Breast epithelium (tissue), 4 donors: ENCODE measurements at regions not wholly inside any gene's neighbourhood (a gene's known extent, or its start where the extent isn't known, plus 50 kb on each side); places are given as distances from the start of the nearest gene placed in this dataset.

Experiments
- DNase-seq, 2 donors: peaks; one replicate each; pipeline ENCODE4 v3.0.0-alpha.2; 2019; ENCODE audit warnings: low spot score in 2 of 2
- H3K27ac ChIP-seq, 2 donors: fragments of 200-600 bp; sonication (generic) in 1 of 2; one replicate each; pipeline ENCODE4 v1.5.1; 2016 to 2019; ENCODE audit warnings: mild to moderate bottlenecking in 1 of 2
- H3K27me3 ChIP-seq, 2 donors: fragments of 200-600 bp; sonication (generic) in 1 of 2; one replicate each; pipeline versions ENCODE4 v1.5.1 to v1.6.0; 2017 to 2019; ENCODE audit warnings: control low read depth in 1 of 2, mild to moderate bottlenecking in 1 of 2
- H3K36me3 ChIP-seq: fragments of 200-600 bp; one replicate; pipeline ENCODE4 v1.5.1; 2019
- H3K4me1 ChIP-seq, 2 donors: fragments of 200-600 bp; sonication (generic); one replicate each; pipeline ENCODE4 v1.5.1; 2016 to 2019; ENCODE audit warnings: control low read depth in 1 of 2
- H3K4me3 ChIP-seq, 3 donors: fragments of 200-600 bp; sonication (generic); 1 replicate in 2 of 3; 2 replicates in 1 of 3; pipeline ENCODE4 v1.5.1; 2016 to 2019; ENCODE audit warnings: mild to moderate bottlenecking in 3 of 3, moderate library complexity in 2 of 3
- H3K9me3 ChIP-seq, 2 donors: fragments of 200-600 bp; sonication (generic) in 1 of 2; one replicate each; pipeline ENCODE4 v1.5.1; 2016 to 2019; ENCODE audit warnings: control low read depth in 1 of 2
- CTCF ChIP-seq, 3 donors: fragments of 450-650 bp; IDR thresholded peaks; one replicate each; pipeline ENCODE4 v1.5.1; 2016 to 2017; ENCODE audit warnings: antibody characterized with exemption in 3 of 3, mild to moderate bottlenecking in 3 of 3, moderate library complexity in 3 of 3
- POLR2A ChIP-seq: fragments of 450-650 bp; IDR thresholded peaks from one replicate; pipeline ENCODE4 v1.6.1; 2016; ENCODE audit warnings: antibody characterized with exemption, mild to moderate bottlenecking, moderate library complexity
- POLR2AphosphoS5 ChIP-seq, 3 donors: sonication (generic); formaldehyde crosslinking; IDR thresholded peaks; one replicate each; pipeline ENCODE4 v1.6.1; 2017; ENCODE audit warnings: antibody characterized with exemption in 3 of 3
- intact Hi-C: fragments of 100-400 bp; cut with DNase I; formaldehyde crosslinking; loops from one replicate; pipeline ENCODE4 v1.15.1; 2023; ENCODE audit warnings: low total_unique reads

GRCh38 chr14:29278301-29279263 is 512.0 kb downstream of the FOXG1 start:
- intact Hi-C loops, result no loop called here
- DNase-seq, result no peak
- Histone ChIP-seq H3K9me3 (no peaks in the 10 kb centered on the region), H3K36me3 (no peaks in the 10 kb centered on the region), H3K27me3 (no peaks in the 10 kb centered on the region), H3K4me3 (no peak overlapping the region), H3K4me1 (no peaks in the 10 kb centered on the region), H3K27ac (no peak overlapping the region)
- TF ChIP-seq CTCF (IDR thresholded peaks at IDR 0.05) (no peak), POLR2A (no peak), POLR2AphosphoS5 (IDR thresholded peaks at IDR 0.05) (no peak)

GRCh38 chr14:29282169-29282568 is 515.6 kb downstream of the FOXG1 start:
- no peak overlapping the region for H3K27ac ChIP-seq
- no peak overlapping the region for H3K4me3 ChIP-seq
- no peaks in the 10 kb centered on the region for H3K27me3 ChIP-seq
- TF ChIP-seq POLR2AphosphoS5 (IDR thresholded peaks at IDR 0.05) (no peak), POLR2A (no peak), CTCF (IDR thresholded peaks at IDR 0.05) (no peak)
- H3K4me1 ChIP-seq, result no peaks in the 10 kb centered on the region
- intact Hi-C loops, result no loop called here
- no peaks in the 10 kb centered on the region for H3K9me3 ChIP-seq
- DNase-seq, result no peak
- H3K36me3 ChIP-seq, result no peaks in the 10 kb centered on the region

GRCh38 chr14:29290441-29290840 is 523.9 kb downstream of the FOXG1 start:
- Histone ChIP-seq H3K4me3 (no peak overlapping the region), H3K27me3 (no peaks in the 10 kb centered on the region), H3K4me1 (no peaks in the 10 kb centered on the region), H3K9me3 (peaks cover 0 to 12% of the 10 kb centered on the region in 2 donors), H3K27ac (no peak overlapping the region), H3K36me3 (no peaks in the 10 kb centered on the region)
- no peak for TF ChIP-seq POLR2A
- TF ChIP-seq POLR2AphosphoS5 (IDR thresholded peaks at IDR 0.05), result no peak
- TF ChIP-seq CTCF (IDR thresholded peaks at IDR 0.05), result no peak
- intact Hi-C loops, result no loop called here
- no peak for DNase-seq

- no peaks in the 10 kb centered on the region for H3K4me1 ChIP-seq
- no peak overlapping the region for H3K4me3 ChIP-seq
- no peaks in the 10 kb centered on the region for H3K36me3 ChIP-seq
- H3K27ac ChIP-seq, result no peak overlapping the region
- intact Hi-C loops, result no loop called here
- no peaks in the 10 kb centered on the region for H3K27me3 ChIP-seq
- no peak for DNase-seq
- H3K9me3 ChIP-seq, result peaks cover 0 to 6% of the 10 kb centered on the region in 2 donors
- TF ChIP-seq POLR2AphosphoS5 (IDR thresholded peaks at IDR 0.05) (no peak), POLR2A (no peak), CTCF (IDR thresholded peaks at IDR 0.05) (no peak)
Measured at GRCh38 chr14:29299372-29299771, 532.8 kb downstream of the FOXG1 start.

GRCh38 chr14:29301571-29301970 is 535.0 kb downstream of the FOXG1 start:
- no peak for DNase-seq
- no peak overlapping the region for H3K4me3 ChIP-seq
- TF ChIP-seq POLR2AphosphoS5 (IDR thresholded peaks at IDR 0.05), result no peak
- TF ChIP-seq CTCF (IDR thresholded peaks at IDR 0.05), result no peak
- no peak for TF ChIP-seq POLR2A
- no peaks in the 10 kb centered on the region for H3K9me3 ChIP-seq
- no peaks in the 10 kb centered on the region for H3K4me1 ChIP-seq
- intact Hi-C loops, result no loop called here
- H3K27ac ChIP-seq, result no peak overlapping the region
- H3K27me3 ChIP-seq, result no peaks in the 10 kb centered on the region
- no peaks in the 10 kb centered on the region for H3K36me3 ChIP-seq
